CD4-positive, alpha-beta T cell treated with Interleukin-6 for 4 hours (primary cell): ENCODE measurements at regions not wholly inside any gene's neighbourhood (a gene's known extent, or its start where the extent isn't known, plus 50 kb on each side); places are given as distances from the start of the nearest gene placed in this dataset.
"Not testable (repeated sequence)": the region's sequence is repeated elsewhere in the genome, so short reads cannot be mapped to it uniquely, and the experiment has no call there.

Experiments used
- DNase-seq: peaks from one replicate; pipeline ENCODE4 v3.0.0-alpha.2; 2020; ENCODE audit warnings: mixed read lengths

- no peak for DNase-seq
Measured at GRCh38 chr17:16870253-16871245, 101.4 kb downstream of the TNFRSF13B start.

- not testable (repeated sequence) for DNase-seq
Measured at GRCh38 chr17:16869531-16870252, 102.2 kb downstream of the TNFRSF13B start.

- not testable (repeated sequence) for DNase-seq
Measured at GRCh38 chr17:16868616-16869015, 103.3 kb downstream of the TNFRSF13B start.

GRCh38 chr17:16867545-16867944 is 104.4 kb downstream of the TNFRSF13B start:
- DNase-seq: not testable (repeated sequence)

GRCh38 chr17:16866841-16867240 is 105.1 kb downstream of the TNFRSF13B start:
- DNase-seq: not testable (repeated sequence)

GRCh38 chr17:16866436-16866835 is 105.5 kb downstream of the TNFRSF13B start:
- DNase-seq: no peak

GRCh38 chr17:16865704-16866103 is 106.2 kb downstream of the TNFRSF13B start:
- DNase-seq: not testable (repeated sequence)

GRCh38 chr17:16865077-16865613 is 106.8 kb downstream of the TNFRSF13B start:
- not testable (repeated sequence) for DNase-seq

GRCh38 chr17:16864462-16865076 is 107.3 kb downstream of the TNFRSF13B start:
- not testable (repeated sequence) for DNase-seq

- DNase-seq: not testable (repeated sequence)
Measured at GRCh38 chr17:16861152-16861551, 110.8 kb downstream of the TNFRSF13B start.

GRCh38 chr17:16860467-16860866 is 111.5 kb downstream of the TNFRSF13B start:
- not testable (repeated sequence) for DNase-seq

GRCh38 chr17:16859515-16859914 is 112.4 kb downstream of the TNFRSF13B start:
- DNase-seq: not testable (repeated sequence)

- DNase-seq: not testable (repeated sequence)
Measured at GRCh38 chr17:16857746-16858145, 114.2 kb downstream of the TNFRSF13B start.

GRCh38 chr17:16856846-16857245 is 115.1 kb downstream of the TNFRSF13B start:
- DNase-seq: not testable (repeated sequence)

GRCh38 chr17:16856171-16856570 is 115.7 kb downstream of the TNFRSF13B start:
- DNase-seq: not testable (repeated sequence)

GRCh38 chr17:16854636-16855035 is 117.3 kb downstream of the TNFRSF13B start:
- DNase-seq: not testable (repeated sequence)

GRCh38 chr17:16853661-16854320 is 118.1 kb downstream of the TNFRSF13B start:
- DNase-seq: no peak

- DNase-seq: not testable (repeated sequence)
Measured at GRCh38 chr17:16849861-16850260, 122.1 kb downstream of the TNFRSF13B start.

- DNase-seq: not testable (repeated sequence)
Measured at GRCh38 chr17:16848997-16849396, 122.9 kb downstream of the TNFRSF13B start.

GRCh38 chr17:16845098-16845497 is 126.8 kb downstream of the TNFRSF13B start:
- not testable (repeated sequence) for DNase-seq

GRCh38 chr17:16844669-16845068 is 127.2 kb downstream of the TNFRSF13B start:
- not testable (repeated sequence) for DNase-seq

GRCh38 chr17:16843511-16843910 is 128.4 kb downstream of the TNFRSF13B start:
- DNase-seq: not testable (repeated sequence)
